GM21367 (cell line): ENCODE measurements at regions not wholly inside any gene's neighbourhood (a gene's known extent, or its start where the extent isn't known, plus 50 kb on each side); places are given as distances from the start of the nearest gene placed in this dataset.
"Not testable (repeated sequence)": the region's sequence is repeated elsewhere in the genome, so short reads cannot be mapped to it uniquely, and the experiment has no call there.

Experiments used
- ATAC-seq: cut with Tn5 transposase; IDR thresholded peaks from one replicate; pipeline ENCODE4 v1.9.1; 2021; ENCODE audit not compliant: unreplicated experiment

- no peak for ATAC-seq
Measured at GRCh38 chr10:9547936-9548904, 1469.5 kb upstream of the CELF2 start.

DNA sequence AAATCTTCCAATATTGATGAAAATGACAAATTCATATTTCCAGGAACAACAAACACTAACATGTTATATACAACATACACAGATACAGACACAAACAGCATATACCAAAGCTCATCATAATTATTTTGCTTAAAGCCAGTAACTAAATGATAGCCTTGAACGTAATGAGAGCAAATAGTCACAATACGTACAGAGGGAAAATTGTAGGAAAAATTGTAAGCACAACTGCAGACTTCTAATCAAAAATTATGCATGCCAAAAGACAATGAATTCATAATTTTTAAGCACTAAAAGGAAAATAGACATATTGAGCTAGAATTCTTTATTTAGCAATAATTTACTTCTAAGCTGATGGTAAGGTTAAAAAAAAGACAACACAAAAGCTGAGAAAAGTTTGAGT, 1466.9 kb upstream of the CELF2 start:
- no peak for ATAC-seq

- ATAC-seq, result no peak
Measured at GRCh38 chr10:9554321-9554720, 1463.4 kb upstream of the CELF2 start.

DNA sequence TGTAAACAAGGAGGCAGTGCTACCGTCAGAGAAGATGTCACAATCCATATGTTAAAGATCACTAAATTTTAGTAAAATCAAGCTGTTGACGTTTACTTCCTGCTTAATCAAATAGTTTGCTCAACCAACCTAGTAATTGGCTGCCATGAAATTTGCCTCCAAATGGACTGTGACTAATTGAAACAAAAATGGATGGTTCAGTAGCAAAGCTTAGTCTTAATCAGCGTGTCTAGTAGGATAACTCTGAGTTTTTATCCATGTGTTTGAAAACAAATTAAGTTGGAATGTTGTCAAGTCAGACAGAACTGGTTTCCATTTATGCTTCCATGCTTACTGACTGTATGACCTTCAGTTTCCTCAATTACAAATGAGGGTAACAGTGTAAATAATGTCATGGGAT, 1456.7 kb upstream of the CELF2 start:
- ATAC-seq, result no peak

- ATAC-seq, result no peak
Measured at GRCh38 chr10:9561821-9562505, 1455.7 kb upstream of the CELF2 start.

DNA sequence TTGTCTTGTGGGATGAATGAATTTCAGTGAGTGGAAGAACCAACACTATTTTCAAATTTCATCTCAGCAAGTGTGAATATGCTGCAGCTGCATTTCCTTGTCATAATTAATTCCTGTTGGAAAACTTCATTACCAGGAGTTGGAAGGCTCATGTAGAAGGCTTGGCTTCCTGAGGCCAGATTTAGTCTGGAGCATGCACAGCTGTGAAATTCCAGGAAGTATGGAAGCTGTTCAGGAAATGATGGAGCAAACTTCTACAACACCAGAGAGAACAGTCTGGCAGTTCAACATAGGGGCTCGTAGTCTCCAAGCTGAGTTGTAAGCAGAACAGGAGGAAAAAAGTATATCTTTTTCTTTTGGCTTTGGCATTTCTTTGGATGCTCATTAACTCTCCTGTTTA, 1439.9 kb upstream of the CELF2 start:
- no peak for ATAC-seq

DNA sequence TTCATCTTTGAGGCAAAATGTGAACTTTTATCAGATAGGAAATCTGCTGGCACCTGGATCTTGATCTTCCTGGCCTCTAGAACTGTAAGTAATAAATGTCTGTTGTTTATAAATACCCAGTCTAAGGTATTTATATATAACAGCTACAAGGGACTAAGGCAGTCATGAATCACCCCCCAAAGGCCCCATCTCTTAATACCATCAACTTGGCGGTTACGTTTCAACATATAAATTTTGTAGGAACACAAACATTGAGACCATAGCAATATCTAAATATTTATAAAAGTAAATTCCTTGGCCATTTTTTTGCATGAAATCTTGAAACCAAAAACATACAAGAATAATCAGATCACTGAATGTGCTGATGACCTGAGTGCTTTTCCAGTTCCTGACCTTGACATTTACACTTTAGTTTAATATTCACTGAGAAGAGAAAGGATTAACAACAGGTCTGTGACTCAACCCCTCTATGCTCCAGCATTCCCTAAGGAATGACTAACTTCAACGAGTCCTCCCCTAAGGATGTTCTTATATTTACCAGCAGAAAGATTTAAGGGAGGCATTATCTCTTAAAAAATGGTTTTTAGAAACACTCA, 1438.5 kb upstream of the CELF2 start:
- ATAC-seq, result no peak

DNA sequence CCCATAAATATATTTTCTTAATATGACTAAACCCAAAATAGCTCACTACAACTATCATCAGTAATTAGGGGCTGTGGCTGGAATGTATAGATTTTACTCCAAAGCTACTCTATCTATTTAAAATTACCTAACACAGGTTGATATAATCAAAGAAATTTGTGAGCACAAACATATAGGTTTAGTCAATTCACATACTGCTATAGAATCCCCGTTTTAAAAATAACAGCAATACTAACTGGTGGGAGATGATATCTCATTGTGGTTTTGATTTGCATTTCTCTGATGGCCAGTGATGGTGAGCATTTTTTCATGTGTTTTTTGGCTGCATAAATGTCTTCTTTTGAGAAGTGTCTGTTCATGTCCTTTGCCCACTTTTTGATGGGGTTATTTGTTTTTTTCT, 1434.9 kb upstream of the CELF2 start:
- ATAC-seq, result not testable (repeated sequence)

DNA sequence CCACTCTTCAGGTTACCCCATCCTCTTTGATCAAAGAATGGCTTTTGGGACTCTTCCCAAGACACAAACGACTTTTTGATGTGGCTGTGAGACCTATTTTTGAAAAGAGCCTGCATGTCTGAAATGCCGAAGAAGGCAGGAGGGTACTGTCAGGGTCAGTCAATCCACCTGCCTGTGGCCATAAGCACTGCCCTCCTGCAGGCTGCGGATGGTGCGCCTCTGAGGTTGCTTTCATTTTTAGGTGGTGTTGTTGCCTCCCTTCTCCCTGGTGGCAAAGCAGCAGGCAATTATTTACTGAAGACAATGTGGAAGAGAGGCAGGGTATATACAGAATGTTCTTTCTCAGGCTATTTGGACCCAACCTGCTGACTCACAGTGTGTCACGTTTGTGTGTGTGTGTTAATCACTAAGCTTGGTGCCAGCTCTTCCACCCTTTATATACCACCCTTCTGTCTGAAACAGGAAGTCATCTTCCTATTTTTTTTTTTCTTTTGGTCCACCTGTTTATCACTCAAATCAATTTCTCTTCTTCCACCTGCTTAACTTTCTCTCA, 1421.2 kb upstream of the CELF2 start:
- no peak for ATAC-seq

DNA sequence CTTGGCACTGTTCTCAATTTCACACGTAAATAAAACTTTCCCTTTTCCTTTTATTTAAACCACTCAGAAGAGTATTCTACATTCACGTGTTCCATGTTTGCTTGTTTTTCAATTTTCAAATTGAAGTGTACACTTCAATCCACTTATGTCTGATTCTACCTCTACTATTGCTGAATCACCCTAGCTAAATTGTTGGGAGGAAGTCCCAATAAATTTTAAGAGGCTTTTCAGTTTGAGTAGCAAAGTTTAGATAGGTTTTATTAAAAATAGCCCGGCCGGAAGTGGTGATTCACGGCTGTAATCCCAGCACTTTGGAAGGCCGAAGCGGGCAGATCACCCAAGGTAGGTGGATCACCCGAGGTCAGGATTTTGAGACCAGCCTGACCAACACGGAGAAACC, 1414.7 kb upstream of the CELF2 start:
- ATAC-seq, result no peak

DNA sequence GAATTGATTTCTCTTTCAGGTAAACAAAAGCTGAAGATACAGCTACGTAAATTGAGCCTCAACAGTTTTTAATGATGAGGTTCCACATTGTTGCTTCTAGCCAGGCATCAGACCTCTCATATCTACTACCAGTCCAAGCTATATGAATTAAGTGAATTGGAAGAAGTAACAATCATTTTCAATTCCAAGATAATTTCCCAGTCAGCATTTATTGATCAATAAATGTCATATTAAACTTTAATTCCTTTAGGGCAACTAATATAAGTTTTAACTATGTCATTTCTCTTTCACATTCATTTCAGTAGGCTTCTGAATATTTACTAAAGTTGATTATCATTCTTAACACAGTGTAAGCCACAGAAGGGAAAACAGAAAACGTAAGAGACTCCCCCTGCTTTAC, 1413.7 kb upstream of the CELF2 start:
- no peak for ATAC-seq

GRCh38 chr10:9605231-9605630, 1412.4 kb upstream of the CELF2 start:
- ATAC-seq, result no peak

DNA sequence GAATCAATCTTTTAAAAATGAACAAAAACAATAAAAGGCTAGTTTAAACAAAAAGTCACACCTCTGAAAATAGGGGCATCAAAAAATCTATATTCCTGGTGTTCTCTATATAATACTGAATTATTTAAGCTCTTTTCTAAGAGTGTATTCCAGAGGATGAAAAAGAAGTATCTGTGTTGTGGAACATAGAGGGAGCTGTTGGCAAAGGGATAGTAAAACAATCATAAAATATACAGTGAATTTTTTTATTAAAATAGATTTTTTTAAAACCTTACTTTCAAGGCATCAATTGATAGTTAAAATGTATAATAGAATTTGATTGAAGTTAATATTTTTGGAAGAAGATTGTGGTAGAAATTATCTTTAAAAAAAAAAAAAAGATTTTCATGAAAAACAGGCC, 1409.1 kb upstream of the CELF2 start:
- ATAC-seq, result no peak

GRCh38 chr10:9613338-9614075, 1404.2 kb upstream of the CELF2 start:
- peak; percentile 76 for ATAC-seq

GRCh38 chr10:9615189-9615588, 1402.5 kb upstream of the CELF2 start:
- ATAC-seq, result no peak

- no peak for ATAC-seq
Measured at GRCh38 chr10:9621216-9621615, 1396.5 kb upstream of the CELF2 start.

DNA sequence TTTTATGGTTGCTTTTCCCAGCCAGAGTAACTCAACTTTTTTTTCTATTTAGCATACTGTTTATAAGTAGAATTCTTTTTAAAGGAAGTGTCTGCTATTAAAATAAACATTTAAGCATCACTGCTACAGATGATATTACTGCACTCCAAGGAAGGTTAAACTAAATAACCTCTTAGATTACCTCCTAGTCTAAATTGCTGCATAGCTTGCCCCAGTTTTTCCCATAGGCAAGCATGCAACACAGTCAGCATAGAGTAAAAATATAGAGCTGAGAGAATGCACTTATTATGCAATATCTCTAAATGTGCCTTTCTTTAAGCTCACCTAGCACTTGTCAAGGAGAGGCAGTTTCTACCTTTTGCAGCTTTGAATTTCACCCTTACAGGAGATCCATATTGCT, 1392.4 kb upstream of the CELF2 start:
- ATAC-seq, result no peak

DNA sequence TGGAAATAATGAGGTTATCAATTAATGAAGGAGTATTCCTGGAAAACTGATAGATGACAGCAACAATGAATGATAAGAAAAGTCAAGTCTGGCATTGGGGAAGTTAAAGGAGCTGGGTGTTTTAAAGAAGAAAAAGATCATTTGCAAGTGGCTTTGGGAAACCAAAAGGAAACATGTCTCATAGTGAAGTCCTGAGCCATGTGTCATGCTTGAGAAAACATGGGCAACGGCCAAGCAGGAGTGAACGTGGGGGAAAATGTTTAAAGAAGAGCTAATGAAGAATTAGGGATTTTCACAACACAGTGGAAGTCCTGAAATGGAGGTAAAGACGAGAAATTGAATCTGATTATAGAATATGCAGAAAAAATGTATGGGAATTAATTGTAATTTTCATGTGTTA, 1383.2 kb upstream of the CELF2 start:
- no peak for ATAC-seq

DNA sequence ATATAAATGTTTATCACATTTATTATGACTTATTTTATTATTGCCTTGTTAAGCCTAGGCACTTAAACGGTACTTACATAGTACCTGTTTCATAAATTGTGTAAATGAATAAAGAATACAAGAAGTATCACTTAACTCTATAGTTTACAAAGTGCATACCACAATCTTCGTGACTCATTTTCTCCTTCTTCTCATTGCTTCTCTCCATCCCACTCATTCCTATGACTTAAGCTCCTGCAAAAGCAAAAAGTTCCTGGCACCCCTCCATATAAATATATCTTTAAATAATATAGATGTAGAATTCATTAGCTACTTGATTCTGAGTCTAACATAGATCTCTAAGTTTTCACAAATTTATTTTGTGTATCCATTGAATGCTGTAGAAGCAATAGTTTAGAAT, 1382.0 kb upstream of the CELF2 start:
- no peak for ATAC-seq

DNA sequence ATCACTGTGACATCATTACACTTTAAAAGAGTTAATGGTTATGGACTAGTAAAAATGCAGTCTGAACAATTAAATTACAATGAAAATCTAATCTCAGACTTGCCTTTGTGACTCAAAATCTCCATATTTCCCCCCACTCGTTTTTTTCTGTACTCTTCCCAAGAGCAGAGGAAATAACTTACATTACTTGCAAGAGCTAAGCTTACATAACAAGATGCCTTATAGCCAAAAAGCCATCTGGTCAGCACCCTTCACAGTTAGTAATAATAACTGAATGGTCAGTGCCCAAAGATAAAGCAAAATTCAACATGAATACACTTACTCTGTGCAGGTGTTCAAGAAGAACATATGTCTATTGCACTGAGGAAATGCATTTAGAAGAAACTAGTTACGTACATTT, 1381.5 kb upstream of the CELF2 start:
- no peak for ATAC-seq

- ATAC-seq, result no peak
Measured at GRCh38 chr10:9643782-9644181, 1373.9 kb upstream of the CELF2 start.
